Thyroid gland (tissue), 4 donors: ENCODE measurements at regions not wholly inside any gene's neighbourhood (a gene's known extent, or its start where the extent isn't known, plus 50 kb on each side); places are given as distances from the start of the nearest gene placed in this dataset.

ENCODE experiments used
- CTCF ChIP-seq, 6 experiments: fragments of 200-600 bp in 3 of 6; fragments of 450-650 bp in 3 of 6; sonication (generic) in 3 of 6; IDR thresholded peaks; one replicate each; pipeline ENCODE4 v1.5.1; 2016 to 2019; ENCODE audit warnings: antibody characterized with exemption in 6 of 6, mild to moderate bottlenecking in 2 of 6, inconsistent platforms in 1 of 6, moderate library complexity in 1 of 6
- POLR2A ChIP-seq, 2 donors: fragments of 450-650 bp; IDR thresholded peaks; one replicate each; pipeline ENCODE4 v1.6.1; 2017; ENCODE audit warnings: antibody characterized with exemption in 2 of 2, mild to moderate bottlenecking in 2 of 2, moderate library complexity in 1 of 2

GRCh38 chr10:85193796-85194195 lies 865.4 kb downstream of the CCSER2 start:
- TF ChIP-seq CTCF (IDR thresholded peaks at IDR 0.05): no peak
- TF ChIP-seq POLR2A (IDR thresholded peaks at IDR 0.05): no peak
